Left ventricle myocardium inferior (tissue), 1 donor: ENCODE measurements at regions not wholly inside any gene's neighbourhood (a gene's known extent, or its start where the extent isn't known, plus 50 kb on each side); places are given as distances from the start of the nearest gene placed in this dataset.

Experiments used
- DNase-seq: peaks from one replicate; pipeline ENCODE4 v3.0.0-alpha.2; 2020
- H3K27ac ChIP-seq: fragments of 200-600 bp; replicated peaks from 2 replicates; pipeline ENCODE4 v1.8.0; 2021
- H3K27me3 ChIP-seq: fragments of 200-600 bp; 2 replicates; pipeline ENCODE4 v1.8.0; 2021; ENCODE audit warnings: low read depth
- H3K36me3 ChIP-seq: fragments of 200-600 bp; 2 replicates; pipeline ENCODE4 v1.8.0; 2021
- H3K4me1 ChIP-seq: fragments of 200-600 bp; 2 replicates; pipeline ENCODE4 v1.8.0; 2021
- H3K4me3 ChIP-seq: fragments of 200-600 bp; 2 replicates; pipeline ENCODE4 v1.8.0; 2021; ENCODE audit warnings: mild to moderate bottlenecking, moderate library complexity
- H3K9me3 ChIP-seq: fragments of 200-600 bp; replicated peaks from 2 replicates; pipeline ENCODE4 v1.8.0; 2021
- intact Hi-C: fragments of 100-400 bp; cut with micrococcal nuclease; formaldehyde crosslinking; loops from one replicate; pipeline ENCODE4 v1.11.0; 2022
- TF ChIP-seq, protein P1 (sequence below): fragments of 200-600 bp; IDR thresholded peaks from 2 replicates; pipeline ENCODE4 v1.8.0; 2021; ENCODE audit warnings: antibody characterized with exemption, mild to moderate bottlenecking, borderline replicate concordance
- donor health status: DM: no; HTN: yes; CAD: no; lungs with severe emphysema.

DNA sequence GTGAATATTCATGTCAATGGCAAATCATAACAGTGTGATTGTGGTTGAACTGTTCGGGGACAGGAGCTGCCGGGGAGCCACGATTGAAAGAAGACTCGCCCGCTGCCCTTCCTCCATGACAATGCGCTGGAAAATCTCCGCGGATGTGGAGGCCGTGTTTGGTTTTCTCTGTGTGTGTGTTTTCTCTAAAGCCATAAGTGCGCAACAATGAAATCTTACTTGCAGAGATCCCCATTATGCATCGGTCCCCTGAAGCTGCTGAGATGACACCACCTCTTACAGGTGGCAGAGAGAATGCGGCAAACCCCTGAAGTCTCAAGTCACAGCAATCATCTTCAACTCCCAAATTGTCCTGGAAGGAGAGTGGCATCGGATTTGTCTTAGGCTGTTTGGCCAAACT is 442.3 kb upstream of the MKI67 start:
- DNase-seq: no peak
- H3K36me3 ChIP-seq: no peaks in the 10 kb centered on the region
- TF ChIP-seq, protein P1, sequence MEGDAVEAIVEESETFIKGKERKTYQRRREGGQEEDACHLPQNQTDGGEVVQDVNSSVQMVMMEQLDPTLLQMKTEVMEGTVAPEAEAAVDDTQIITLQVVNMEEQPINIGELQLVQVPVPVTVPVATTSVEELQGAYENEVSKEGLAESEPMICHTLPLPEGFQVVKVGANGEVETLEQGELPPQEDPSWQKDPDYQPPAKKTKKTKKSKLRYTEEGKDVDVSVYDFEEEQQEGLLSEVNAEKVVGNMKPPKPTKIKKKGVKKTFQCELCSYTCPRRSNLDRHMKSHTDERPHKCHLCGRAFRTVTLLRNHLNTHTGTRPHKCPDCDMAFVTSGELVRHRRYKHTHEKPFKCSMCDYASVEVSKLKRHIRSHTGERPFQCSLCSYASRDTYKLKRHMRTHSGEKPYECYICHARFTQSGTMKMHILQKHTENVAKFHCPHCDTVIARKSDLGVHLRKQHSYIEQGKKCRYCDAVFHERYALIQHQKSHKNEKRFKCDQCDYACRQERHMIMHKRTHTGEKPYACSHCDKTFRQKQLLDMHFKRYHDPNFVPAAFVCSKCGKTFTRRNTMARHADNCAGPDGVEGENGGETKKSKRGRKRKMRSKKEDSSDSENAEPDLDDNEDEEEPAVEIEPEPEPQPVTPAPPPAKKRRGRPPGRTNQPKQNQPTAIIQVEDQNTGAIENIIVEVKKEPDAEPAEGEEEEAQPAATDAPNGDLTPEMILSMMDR: no peak
- H3K9me3 ChIP-seq: no peaks in the 10 kb centered on the region
- H3K27me3 ChIP-seq: peaks cover 63% of the 10 kb centered on the region
- H3K4me3 ChIP-seq: no peak overlapping the region
- intact Hi-C loops: no loop called here
- H3K4me1 ChIP-seq: peaks cover 12% of the 10 kb centered on the region
- H3K27ac ChIP-seq: no peak overlapping the region

DNA sequence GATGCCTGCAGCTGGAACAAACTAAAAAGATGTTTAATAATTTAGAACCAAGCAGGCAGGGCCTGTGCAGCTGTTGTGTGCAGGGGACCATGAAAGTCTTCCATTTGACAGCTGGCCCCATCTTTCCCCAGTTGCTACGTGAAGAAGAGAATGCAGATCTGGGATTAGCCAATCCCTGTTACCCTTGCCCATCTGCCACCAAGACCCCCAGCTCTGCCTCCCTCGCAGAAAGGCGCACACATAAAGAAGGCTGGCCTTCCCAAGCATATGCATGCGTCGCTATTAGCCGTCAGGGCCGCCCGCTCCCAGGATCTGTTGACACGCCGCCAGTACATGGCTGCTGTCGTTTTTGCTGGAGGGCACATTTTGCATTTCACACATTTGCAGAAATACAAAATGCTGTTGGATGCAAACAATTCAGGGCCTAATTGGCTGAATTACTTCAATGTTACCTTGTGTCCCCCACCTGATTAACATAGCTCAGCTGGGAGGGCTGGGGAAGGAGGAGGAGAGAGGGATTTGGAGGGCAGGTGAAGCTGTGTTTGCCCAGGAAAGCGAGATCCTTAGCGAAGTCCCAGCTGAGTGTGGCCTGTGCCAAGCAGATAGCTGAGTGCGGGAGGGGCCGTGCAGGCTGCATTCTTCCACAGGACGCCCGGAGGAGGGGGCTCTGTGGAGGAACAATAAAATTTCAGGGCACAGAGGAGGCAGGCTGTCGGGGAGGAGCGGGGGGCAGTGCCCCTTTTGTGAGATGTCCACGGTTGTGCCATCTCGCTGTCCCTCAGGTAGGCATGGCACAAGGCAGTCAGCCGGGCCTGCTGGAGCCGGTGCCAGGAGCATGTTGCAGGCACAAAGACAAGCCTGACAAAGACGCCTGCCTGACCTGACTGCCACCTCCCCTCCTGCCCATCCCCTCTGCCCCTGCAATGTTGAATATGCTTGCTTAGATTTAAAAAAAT is 443.0 kb upstream of the MKI67 start:
- H3K9me3 ChIP-seq: no peaks in the 10 kb centered on the region
- H3K27ac ChIP-seq: no peak overlapping the region
- no peaks in the 10 kb centered on the region for H3K36me3 ChIP-seq
- TF ChIP-seq, protein P1: no peak
- peaks cover 12% of the 10 kb centered on the region for H3K4me1 ChIP-seq
- peaks cover 65% of the 10 kb centered on the region for H3K27me3 ChIP-seq
- H3K4me3 ChIP-seq: no peak overlapping the region
- no peak for DNase-seq
- intact Hi-C loops: no loop called here

DNA sequence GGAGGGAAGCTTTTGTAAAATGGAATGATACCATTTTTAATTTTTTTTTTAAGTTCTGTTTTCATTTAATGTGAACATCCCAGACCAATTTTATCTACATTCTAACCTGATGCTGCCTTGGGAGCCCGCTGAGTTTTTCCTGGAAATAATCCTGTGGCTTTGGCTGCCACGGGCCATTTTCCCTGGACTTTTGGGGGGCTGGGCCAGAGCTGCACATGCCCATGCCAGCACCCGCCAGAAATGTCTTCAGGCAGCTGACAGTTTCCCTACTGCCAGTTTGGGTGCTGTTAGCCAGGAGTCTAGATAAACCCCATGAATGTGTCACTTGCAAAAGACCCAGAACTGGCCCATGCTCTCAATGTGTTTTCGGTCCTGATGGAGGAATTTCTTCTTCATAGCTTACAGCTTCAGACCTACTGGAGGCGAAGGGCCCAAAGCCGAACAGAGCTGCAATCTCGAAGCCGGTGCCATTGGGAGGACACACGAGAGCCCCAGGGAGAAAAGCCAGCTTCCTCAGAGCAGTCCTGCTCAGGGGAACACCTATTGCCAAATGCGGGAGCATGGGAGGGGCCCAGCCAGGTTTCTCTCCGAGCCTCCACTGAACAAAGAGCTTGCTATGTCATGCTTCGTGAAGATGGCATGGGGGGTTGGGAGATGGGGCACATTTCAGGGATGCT is 444.2 kb upstream of the MKI67 start:
- TF ChIP-seq, protein P1: no peak
- DNase-seq: no peak
- intact Hi-C loops: no loop called here

DNA sequence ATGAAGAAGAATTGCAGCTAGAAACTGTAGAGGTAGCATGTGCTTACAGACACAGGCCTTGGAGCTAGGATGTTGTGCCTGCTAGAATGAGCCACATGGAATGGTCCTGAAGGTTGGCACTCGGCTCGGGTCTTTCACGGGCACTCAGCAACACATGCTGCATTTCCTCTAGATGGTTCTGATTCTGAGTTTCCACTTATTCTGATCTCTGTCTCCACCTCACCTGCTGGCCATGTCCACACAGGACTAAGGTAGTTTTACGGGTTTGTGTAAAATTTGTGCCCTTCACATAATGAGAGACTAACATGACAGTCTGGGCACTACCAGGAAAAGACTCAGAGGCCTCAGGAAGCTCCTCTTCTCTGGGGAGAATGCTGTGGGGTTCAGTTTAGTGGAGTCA is 444.8 kb upstream of the MKI67 start:
- Histone ChIP-seq H3K27me3 (peaks cover 63% of the 10 kb centered on the region), H3K4me1 (peaks cover 12% of the 10 kb centered on the region), H3K27ac (no peak overlapping the region), H3K4me3 (no peak overlapping the region), H3K36me3 (no peaks in the 10 kb centered on the region), H3K9me3 (no peaks in the 10 kb centered on the region)
- DNase-seq: no peak
- TF ChIP-seq, protein P1: no peak
- intact Hi-C loops: no loop called here

More for the DNA sequence above, 444.2 kb upstream of the MKI67 start:
- Histone ChIP-seq H3K27me3 (peaks cover 69% of the 10 kb centered on the region), H3K9me3 (no peaks in the 10 kb centered on the region), H3K27ac (no peak overlapping the region), H3K4me1 (peaks cover 12% of the 10 kb centered on the region), H3K4me3 (no peak overlapping the region), H3K36me3 (no peaks in the 10 kb centered on the region)

DNA sequence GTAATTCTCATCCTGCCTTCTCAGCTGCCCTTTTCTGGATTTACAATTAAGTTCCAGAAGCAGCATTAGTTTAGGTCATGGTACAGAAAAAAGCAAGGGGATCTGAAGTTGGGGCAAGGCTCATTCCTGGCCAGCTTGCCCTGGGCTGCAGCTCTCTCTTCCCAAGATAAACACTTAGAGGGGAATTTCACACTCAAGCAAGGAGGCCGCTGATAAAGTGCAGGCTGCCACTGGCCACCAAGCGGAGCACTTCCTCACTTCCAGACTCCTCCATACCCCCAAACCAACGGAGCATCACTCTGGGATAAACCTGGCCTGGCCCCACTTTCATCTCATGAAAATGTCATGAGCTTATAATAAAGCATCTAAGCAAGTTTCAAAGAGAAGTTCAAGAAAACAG is 445.5 kb upstream of the MKI67 start:
- Histone ChIP-seq H3K4me1 (peaks cover 12% of the 10 kb centered on the region), H3K27ac (no peak overlapping the region), H3K9me3 (no peaks in the 10 kb centered on the region), H3K27me3 (peaks cover 56% of the 10 kb centered on the region), H3K36me3 (no peaks in the 10 kb centered on the region), H3K4me3 (no peak overlapping the region)
- TF ChIP-seq, protein P1: no peak
- intact Hi-C loops: no loop called here
- no peak for DNase-seq
